Skin of body (tissue), 1 donor: ENCODE measurements at regions not wholly inside any gene's neighbourhood (a gene's known extent, or its start where the extent isn't known, plus 50 kb on each side); places are given as distances from the start of the nearest gene placed in this dataset.
A peak's percentile ranks its signal among the peaks of the same experiment; 100 is the strongest.

Experiments
- DNase-seq: peaks from one replicate; lab custom pipeline; 2025; lab: John Stamatoyannopoulos, UW

- DNase-seq = no peak
These were observed 688.9 kb upstream of the ID2 start for GRCh38 chr2:7992612-7993602.

GRCh38 chr2:7994397-7994951 lies 687.4 kb upstream of the ID2 start:
- no peak for DNase-seq

GRCh38 chr2:7997279-7997678 lies 684.6 kb upstream of the ID2 start:
- no peak for DNase-seq

- DNase-seq = no peak
These were observed 682.0 kb upstream of the ID2 start for GRCh38 chr2:7999683-8000476.

- no peak for DNase-seq
These were observed 681.0 kb upstream of the ID2 start for GRCh38 chr2:8000870-8001269.

GRCh38 chr2:8002765-8003393 lies 679.0 kb upstream of the ID2 start:
- DNase-seq = no peak

GRCh38 chr2:8003462-8004075 lies 678.3 kb upstream of the ID2 start:
- peak; percentile 95 for DNase-seq

- peak; percentile 64 for DNase-seq
These were observed 677.6 kb upstream of the ID2 start for GRCh38 chr2:8004250-8004681.

DNA sequence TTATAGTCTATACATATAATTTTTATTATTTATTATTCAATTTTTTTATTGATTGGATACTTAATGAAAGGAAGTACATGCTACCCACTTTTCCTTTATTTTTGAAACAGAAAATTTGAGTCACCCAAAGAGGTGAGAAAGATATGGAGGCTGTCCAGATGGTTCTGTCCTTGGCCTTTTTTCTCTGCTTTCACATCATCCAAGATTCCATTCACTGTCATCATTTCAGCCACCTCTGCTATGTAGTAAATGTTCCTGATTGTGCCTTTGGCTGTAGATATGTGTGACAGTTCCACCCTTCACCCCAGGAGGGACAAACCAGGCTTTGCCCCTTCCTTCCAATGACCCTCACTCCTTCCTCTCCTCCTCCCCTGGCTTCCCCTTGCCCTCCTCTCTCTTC lies 675.7 kb upstream of the ID2 start:
- no peak for DNase-seq

GRCh38 chr2:8006626-8007025 lies 675.2 kb upstream of the ID2 start:
- DNase-seq = no peak

GRCh38 chr2:8009010-8009597 lies 672.8 kb upstream of the ID2 start:
- no peak for DNase-seq

GRCh38 chr2:8015848-8016600 lies 665.8 kb upstream of the ID2 start:
- no peak for DNase-seq

DNA sequence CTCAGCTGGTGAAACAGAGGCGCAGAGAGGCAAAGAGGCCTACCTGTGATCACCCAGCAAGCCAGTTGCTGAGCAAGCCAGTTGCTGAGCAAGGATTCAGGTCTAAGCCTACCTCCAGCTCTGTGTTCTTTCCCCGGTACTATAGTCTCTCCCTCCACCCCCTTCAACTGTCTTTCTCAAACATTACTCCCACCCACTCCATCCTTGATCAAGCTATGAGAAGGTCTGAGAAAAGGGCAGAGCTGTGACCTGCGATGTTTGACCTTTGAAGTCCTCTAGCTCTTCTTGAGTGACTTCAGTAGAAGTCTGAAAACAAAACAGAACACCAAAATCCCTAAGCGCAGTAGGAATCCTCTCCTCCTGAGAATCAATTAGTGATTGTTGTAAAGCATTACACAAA lies 665.2 kb upstream of the ID2 start:
- DNase-seq = no peak

GRCh38 chr2:8018956-8019355 lies 662.9 kb upstream of the ID2 start:
- DNase-seq = no peak

- DNase-seq = no peak
These were observed 661.9 kb upstream of the ID2 start for GRCh38 chr2:8019934-8020333.

DNA sequence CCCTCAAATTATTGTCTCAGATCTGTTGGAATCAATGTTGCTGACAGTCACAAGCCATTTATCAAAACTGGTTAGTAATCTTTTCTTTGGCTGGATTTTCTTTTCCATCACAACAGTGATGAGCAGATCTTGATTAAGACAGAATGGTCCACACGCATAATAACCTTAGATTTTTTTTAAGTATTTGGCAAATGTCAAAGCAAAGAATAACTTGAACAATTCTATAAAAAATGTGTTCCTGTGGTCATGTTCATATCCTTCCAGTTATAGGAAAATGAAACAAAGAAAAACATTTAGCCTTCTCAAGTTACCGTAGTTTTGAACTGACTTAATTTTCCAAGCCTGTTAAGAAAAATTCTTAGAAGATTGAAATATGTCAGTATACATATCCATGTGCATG lies 659.9 kb upstream of the ID2 start:
- DNase-seq = peak; percentile 93

DNA sequence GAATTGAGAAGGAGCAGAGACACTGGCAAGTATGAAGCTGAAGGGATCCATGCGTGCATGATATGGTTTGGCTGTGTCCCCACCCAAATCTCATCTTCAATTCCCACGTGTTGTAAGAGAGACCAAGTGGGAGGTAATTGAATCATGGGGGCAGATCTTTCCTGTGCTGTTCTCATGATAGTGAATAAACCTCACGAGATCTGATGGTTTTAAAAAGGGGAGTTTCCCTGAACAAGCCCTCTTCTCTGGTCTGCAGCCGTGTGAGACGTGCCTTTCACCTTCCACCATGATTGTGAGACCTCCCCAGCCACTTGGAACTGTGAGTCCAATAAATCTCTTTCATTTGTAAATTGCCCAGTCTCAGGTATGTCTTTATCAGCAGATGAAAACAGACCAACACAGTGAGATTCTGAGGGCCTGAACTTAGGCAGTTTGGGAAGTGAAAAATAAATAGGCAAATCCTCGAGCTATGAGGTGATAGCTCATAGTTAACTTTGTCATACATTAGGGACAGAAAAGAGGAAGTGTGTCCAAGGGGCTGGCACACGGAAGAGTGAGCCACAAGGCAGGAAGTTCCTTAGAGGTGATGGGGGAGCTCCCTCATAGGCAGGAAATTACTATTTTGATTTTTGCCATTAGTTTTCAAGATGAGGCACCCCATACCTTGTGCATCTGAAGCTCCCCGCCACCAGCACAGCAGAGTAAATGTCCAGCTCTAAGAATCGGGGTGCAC lies 658.8 kb upstream of the ID2 start:
- DNase-seq = no peak

DNA sequence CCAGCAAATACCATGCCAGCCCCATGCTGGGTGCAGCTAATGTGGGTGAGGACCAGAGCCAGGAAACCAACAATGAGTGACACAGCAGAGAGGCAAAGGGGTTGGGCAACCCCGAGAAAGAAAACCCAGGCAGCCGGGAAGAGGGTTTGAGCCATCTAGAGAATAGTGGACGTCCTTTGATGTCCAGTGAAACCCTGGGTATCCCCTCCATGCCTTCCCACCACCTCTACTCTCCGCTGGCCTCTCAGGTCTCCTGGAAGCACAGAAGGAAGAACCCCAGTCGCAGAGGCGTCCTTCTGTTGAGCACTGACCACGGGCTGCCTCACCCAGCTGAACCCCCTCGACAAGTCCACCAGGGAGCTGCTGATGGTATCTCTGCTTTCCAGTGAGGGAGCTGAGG lies 657.4 kb upstream of the ID2 start:
- no peak for DNase-seq

- no peak for DNase-seq
These were observed 655.5 kb upstream of the ID2 start for GRCh38 chr2:8026381-8026780.
